ENCODE measurements at regions not wholly inside any gene's neighbourhood (a gene's known extent, or its start where the extent isn't known, plus 50 kb on each side); places are given as distances from the start of the nearest gene placed in this dataset.
A peak's percentile ranks its signal among the peaks of the same experiment; 100 is the strongest.
"Not testable (repeated sequence)": the region's sequence is repeated elsewhere in the genome, so short reads cannot be mapped to it uniquely, and the experiment has no call there.

DNA sequence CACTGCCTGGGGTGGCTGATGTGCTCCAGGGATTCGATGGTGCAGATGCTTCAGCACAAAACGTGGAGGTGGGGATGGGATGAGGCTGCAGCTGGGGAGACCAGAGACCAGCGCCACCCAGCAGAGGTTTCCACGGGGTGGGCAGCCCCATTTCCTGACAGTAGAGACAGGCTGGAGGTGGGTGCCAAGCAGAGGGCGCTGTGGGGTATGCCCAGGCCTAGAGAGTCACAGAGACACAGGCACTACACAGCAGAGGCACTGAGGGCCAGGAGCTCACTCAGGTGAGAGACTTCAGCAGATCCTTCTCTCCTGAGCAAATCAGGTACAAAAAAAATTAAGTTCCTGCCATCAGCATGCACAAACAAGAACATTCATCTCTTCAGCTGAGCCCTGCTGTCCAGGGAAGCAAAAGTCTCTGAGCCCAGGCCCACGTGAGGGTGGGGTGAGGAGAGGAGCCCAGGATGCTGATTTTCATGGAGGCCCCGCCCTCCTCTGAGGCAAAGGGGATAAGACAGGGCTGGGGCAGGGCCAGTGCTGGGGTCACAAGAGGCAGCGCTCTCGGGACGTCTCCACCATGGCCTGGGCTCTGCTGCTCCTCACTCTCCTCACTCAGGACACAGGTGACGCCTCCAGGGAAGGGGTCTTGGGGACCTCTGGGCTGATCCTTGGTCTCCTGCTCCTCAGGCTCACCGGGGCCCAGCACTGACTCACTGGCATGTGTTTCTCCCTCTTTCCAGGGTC, 53.1 kb downstream of the GGTLC2 start:
- DNase-seq, result no peak

DNA sequence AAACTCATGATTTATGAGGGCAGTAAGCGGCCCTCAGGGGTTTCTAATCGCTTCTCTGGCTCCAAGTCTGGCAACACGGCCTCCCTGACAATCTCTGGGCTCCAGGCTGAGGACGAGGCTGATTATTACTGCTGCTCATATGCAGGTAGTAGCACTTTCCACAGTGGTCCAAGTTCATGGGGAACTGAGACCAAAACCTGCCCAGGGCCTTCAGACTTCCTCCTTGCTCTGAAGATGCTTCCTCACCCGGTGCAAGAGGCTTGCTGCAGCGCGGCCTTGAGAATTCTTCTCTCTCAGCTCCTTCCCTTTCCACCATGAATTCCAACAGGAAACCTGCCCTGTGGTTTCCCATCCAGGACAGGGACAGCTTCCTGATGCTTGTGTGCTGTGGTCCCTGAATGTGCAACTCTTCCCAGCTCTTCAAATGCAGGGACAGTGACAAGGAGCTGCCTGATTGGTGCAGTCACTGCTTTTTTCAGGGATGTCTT, 53.9 kb downstream of the GGTLC2 start:
- no peak for DNase-seq

DNA sequence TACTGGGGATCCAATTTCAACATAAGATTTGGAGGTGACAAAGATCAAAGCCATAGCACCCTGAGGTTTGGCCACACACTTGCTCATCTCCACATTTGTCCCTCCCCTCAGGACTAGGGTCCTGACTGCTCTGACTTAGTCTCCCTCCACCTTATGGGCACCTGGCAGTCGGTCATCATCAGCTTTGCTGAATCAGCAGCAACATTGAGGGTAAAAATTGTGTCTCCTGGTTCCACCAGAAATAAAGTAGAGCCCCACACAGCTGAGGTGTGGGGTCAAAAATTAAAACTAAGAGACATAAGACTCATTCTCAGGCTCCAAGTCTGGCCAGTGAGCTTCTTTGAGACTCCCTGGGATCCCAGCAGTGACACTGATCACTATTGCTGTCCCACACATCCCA, 56.2 kb downstream of the GGTLC2 start:
- no peak for DNase-seq

DNA sequence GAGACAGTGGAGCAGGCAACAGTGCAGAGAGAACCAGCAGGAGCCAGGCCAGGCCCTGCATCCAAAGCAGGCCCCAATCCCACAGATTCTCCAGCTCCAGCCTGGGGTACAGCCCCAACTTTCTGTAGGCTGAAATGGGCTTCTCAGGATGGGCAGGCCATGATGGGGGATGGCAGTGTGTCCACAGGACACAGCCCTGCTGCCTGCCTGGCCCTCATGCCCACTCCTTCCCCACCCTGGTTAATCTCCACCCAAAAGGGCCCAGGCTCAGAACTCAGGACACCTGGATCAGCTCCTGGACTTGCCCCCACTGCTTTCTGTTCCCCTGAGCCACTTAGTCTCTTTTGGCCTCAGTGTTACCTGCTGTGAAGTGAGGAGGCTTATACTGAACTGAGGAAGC, 57.1 kb downstream of the GGTLC2 start:
- DNase-seq, result not testable (repeated sequence)

DNA sequence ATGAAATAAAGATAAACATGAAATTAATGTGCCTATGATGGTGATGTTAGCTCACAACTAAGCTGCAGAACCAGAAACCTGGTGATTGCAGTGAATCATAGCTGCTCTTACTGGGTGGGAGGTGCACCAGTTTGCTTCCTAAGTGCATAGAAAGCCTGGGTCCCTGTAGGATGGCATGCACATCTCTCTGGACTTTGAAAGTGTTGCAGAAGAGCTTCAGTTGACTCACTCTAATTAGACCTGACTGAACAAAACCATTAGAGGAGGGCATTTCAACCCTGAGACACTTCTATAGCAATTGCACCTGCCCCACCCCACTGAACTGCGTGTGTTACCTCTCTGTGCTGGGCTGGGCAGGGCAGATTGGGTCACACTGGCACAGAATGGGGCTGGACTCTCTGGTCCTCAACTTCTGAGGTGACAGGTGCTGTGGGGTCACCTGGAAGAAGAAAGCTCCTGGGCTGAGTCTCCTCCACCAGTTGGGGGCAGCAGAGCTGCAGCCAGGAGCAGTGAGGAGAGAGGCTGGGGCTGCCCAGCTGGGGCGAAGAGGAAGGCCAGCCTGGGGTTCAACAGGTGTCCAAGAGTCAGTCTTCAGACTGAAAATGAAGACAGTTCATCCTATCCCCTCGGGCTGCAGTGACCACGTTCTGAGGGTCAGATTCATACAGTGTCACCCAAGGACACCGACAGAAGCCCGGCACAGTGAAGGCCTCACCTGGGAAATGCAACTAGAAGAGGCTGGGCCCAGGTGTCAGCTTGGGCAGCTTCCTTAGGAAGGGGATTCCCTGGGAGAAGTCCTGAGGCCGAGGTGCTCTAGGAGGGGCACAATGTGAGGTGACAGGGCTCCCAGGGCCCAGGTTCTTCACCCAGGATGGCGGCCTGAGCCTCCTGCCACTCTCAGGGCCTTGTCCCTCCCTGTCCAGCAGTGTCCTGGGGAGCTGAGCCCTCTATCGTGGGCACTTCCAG, 58.1 kb downstream of the GGTLC2 start:
- DNase-seq, result no peak

DNA sequence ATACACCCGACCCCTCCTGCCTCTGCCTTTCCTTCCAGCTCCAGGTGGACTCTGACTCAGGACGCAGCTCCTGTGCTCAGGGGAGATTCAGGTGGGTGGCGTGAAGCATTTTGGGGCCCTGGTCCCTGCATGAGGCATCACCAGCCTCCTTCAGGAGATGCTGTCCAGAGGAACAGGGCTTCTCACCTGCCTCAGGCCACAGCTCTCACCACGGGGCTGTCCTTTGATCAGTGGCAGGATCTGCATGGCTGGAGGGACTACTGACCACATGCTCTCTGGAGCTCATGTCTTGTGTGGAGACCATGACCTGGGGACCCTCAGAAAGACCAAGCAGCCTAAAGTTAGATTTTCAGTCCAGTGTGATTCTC, 58.8 kb downstream of the GGTLC2 start:
- DNase-seq, result no peak

DNA sequence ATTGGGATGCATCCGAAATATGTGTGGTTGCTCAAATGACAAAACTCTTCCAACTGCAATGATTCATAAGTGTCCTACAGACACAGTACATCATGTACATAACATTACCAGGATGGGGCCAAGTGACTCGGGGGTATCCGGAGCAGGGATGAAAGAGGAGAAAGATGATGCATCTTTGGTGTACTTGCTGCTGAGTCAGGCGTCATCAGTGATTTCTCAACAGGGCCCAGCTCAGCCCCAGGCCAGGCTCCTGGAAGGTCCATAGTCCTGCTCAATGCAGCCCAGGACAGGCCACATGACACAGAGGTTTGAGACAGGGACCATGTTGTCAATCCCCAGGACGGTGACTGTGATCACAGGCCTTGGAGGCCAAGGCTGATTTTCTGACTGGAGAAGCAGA, 59.3 kb downstream of the GGTLC2 start:
- DNase-seq, result no peak

DNA sequence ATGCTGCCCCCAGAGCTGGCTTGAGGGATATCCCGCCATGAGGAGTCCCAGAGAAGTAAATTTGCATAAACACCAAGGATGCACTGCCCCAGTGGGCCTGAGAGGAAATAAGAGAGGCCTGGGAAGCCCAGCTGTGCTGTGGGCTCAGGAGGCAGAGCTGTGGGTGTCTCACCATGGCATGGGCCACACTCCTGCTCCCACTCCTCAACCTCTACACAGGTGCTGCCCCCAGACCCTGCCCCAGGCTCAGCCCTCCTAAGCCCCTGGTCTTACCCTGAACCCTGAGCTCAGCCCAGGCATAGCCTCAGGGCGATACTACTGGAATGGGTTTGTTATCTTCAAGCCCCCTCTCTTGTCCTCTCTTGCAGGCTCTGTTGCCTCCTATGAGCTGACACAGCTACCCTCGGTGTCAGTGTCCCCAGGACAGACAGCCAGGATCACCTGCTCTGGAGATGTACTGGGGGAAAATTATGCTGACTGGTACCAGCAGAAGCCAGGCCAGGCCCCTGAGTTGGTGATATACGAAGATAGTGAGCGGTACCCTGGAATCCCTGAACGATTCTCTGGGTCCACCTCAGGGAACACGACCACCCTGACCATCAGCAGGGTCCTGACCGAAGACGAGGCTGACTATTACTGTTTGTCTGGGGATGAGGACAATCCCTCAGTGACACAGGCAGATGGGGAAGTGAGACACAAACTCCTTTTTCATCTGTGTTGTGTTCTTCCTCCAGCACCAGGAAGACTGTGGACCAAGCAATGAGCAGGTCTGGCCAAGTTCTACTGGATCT, 59.9 kb downstream of the GGTLC2 start:
- no peak for DNase-seq

DNA sequence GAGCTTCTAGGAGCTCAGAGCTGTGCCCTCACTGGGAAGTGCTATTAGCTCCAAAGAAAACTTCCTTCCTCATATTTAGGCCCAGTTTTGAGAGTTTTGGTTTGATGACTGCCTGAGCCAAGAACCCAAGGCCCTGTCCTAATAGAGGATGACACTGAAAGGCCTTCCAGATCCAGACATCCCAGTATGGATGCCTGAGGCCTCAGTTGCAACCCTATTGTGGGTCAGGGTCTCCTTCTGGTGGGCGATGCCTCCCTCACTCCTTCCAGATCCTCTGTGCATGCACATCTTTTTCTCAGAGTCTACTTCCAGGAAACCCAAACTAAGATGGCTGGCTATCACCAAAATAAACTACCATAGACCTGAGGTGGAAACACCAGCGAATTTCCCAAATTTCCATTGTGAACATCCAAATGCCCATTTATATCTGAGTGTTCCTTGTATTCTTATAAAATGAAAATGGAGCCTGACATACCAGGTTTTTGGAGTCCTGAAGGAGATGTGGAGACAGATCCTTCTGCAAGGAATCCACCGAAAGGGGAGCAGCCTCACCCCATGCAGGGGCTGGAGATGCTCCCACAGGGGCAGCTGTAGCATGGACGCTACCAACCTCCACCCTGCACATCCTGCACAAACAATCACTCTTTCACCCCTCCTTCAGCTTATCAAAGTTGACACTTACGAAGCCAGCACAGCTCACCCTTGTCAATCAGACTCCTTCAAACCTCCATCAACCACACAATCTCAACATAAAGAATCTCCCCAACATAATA, 61.1 kb downstream of the GGTLC2 start:
- no peak for DNase-seq

DNA sequence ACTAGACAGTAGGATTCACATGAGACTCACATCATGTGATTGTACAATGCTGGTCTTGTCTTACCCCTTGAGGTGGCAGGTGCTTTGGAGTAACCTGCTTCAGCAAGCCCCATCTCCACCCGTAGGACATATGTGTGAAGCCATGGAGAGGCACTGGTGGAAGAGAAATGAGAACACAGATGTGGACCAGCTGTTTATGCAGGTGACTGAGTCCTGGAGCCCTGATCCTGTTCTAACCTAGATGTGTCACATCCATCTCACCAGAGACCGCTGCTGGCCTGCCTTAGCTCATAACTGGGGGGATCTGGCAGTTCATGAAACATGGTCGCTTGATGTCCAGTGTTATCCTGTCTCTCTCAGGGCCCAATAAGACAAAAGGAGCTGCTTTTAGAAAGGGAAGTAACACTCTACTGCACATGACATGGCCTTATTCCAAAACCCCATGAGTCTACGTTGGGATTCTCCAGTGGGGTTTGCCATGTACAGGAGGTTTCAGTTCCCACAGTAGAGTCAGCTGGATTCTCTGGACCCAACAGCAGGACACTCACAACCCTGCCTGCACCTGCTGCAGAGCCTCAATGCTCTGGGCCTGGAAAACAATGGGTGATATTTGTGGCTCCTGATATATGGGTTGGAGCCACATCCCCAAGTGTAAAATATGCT, 62.0 kb downstream of the GGTLC2 start:
- DNase-seq, result no peak

DNA sequence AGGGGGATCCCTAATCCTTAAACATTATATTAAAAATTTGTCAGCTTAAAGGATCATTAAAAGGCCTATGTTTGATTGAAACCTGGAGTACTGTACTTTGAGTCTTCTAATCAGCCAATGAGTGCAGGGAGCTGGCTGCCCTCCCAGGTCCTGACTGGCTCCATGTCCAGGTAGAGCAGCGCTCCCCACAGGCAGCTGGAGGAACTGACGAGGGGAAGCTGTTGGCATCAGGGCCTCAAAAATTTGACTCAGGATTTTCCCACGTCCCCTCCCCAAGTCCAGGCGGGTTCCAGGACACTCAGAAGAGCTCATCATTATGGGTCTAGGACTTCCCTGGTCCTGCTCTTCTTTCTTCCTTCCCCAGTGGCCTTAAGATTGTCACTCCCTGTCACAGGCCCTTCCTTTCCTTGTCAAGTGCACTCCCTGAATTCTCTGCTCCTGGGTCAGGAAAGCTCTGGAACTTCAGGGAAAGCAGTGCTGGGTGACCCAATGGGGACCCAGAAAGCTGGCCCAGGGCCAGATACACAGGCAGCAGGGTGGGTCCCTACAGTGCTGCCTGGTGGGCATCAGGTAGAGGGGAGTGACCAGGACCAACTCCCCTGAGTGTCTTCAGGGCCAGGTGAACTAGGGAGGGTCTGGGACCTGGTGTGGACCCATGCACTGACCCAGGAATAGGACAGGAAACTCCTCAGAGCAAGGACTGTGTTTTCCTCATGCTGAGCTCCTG, 65.5 kb downstream of the GGTLC2 start:
- peak in 1 of 2 experiments; percentile 20 for DNase-seq

DNA sequence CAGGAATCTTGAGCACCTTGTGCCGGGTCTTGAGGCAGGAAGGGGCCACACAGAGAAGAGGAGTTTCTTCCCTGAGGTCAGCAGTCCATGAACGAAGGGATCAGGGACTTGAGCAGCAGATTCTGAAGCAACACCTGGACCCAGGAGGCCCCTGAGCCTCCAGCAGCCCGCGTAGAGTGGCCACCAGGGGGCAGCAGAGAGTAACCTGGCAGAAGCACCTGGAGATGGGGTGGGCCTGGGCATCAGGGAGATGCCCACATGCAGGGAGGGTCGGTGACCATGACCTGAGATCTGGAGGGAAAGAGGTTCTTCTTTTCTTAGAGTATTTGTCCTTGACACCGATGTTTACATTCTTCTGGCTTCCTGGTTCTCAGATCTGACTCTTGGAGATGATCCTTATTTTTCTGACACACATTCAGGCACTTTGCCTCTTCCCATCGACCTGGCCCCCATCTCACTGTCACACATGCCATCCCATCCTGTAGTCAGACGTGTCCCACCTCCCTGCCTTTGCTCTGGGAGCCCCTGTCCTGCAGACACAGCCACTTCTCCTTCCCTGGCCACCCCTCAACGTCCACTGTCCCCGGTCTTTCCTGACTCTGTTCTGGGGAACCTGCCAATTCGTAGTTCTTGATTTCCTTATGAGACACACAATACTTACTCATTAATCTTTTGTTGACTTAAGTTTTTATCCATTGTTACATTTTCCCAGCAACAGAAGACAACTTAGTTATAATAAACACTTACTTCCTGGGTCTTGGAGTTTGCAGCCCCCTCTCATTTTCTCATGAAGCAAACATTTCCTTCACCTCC, 66.5 kb downstream of the GGTLC2 start:
- peak; percentile 81 for DNase-seq

DNA sequence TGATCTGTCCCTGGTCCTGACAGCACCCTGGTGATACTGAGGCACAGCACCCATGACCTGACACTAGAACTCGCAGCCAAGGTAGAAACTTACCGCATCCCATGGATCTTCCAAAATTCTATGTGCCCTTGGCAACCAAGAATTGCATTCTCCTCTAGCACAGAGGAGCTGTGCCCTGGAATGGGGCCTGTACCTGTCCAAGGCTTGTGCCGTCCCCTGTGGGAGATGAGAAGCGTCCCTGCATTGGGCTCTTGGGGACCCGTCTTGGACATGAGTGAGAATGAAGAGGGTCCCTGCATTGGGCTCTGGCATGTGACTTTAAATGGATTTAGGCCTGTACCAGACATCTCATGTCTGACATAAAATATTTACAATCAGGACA, 67.1 kb downstream of the GGTLC2 start:
- DNase-seq, result no peak

DNA sequence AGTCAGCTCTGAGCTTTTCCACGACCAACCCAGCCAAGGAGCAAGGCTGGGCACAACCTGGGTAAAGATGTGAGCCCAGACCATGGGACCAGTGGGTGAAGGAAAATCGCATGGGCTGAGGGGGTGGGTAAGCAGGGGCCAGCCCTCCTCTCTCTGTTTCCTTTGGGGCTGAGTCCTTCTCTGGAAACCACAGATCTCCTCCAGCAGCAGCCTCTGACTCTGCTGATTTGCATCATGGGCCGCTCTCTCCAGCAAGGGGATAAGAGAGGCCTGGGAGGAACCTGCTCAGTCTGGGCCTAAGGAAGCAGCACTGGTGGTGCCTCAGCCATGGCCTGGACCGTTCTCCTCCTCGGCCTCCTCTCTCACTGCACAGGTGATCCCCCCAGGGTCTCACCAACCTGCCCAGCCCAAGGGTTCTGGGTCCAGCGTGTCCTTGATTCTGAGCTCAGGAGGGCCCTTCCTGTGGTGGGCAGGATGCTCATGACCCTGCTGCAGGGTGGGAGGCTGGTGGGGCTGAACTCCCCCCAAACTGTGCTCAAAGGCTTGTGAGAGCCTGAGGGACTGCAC, 67.8 kb downstream of the GGTLC2 start:
- DNase-seq, result no peak

DNA sequence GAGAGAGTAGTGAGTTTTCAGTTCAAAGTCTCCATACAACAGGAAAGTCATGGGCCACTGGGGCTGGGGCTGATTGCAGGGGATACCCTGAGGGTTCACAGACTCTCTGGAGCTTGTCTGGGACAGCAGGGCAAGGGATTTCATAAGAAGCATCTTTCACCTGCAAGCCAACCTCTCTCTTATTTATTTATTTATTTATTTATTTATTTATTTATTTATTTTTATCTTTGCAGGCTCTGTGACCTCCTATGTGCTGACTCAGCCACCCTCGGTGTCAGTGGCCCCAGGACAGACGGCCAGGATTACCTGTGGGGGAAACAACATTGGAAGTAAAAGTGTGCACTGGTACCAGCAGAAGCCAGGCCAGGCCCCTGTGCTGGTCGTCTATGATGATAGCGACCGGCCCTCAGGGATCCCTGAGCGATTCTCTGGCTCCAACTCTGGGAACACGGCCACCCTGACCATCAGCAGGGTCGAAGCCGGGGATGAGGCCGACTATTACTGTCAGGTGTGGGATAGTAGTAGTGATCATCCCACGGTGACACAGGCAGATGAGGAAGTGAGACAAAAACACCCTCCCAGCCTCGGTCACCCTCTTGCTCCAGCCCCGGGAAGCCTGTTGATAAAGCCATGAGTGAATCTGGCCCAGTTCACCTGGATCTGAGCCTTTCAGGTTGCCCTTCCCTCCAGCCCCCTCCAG, 68.4 kb downstream of the GGTLC2 start:
- no peak for DNase-seq

DNA sequence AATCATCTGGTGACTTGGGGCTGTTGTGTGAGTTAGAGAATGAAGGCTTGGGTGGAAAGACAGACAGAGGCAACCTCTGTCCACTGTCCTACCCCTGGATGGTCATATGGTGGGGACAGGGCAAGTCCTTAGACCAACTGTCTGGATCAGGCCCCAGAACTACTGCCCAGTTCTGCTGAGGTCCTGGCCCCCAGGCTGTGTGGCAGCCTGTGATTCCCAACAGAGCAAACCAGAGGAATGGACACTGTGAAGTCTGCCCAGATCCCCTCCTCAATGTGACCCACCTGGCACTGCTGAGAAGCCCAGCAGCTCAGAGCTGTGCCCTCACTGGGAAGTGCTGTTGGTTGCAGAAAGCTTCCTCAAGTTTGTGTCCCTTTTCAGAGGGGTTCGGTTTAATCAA, 69.0 kb downstream of the GGTLC2 start:
- DNase-seq, result no peak

DNA sequence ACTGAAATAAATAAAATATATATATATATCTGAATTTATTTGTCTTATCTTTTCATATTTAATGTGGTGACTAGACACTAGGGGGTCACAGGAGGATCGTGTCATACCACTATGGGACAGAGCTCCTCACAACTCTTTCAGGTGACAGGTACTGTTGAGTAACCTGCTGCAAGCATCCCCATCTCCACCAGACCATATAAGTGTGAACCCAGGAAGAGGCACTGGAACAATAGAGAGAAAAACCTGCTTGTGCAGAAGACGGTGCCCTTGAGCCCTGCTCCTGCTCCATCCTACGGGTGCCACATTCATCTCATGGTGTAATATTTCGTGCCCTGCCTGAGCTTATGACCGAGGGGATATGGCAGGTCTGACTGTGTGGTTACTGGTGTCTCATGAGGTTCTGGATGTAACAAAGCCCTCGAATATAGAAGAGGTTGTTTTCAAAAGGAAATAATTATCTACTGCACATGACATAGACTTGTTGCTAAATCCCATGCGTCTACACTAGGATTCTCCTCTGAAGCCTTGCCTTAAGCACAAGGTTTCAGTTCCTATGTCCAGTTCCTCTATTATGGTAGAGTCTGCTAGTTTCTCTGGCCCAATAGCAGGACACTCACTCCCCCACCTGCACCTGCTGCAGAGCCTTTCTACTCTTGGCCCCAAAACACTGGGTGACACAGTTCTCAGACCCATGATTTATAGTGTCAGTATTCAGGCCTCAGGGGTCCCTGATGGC, 70.4 kb downstream of the GGTLC2 start:
- DNase-seq, result no peak

DNA sequence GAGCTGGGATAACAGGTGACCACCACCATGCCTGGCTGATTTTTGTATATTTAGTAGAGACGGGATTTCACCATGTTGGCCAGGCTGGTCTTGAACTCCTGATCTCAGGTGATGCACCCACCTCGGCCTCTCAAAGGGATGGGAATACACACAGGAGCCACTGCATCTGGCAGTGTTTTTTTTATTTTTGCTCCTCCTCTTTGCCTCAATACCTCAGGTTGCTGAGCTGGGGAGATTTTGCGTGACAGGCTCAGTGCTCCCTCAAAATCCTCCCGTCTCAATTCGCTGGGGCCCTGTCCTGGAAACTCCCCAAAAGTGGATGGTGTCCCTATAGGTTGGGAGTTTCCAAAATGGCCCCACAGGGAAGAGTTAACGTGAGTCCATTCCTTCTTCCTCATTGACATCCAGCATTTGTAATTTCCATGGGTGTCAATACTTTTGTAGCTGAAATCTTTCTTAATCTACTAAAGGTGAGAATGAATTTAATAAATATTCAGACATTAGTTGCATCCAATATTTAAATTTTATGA, 71.8 kb downstream of the GGTLC2 start:
- no peak for DNase-seq

Measured in activated CD4-positive, alpha-beta T cell treated with anti-CD3 and anti-CD28 coated beads, Interleukin-2, amount 50 U/mL, for 48 hours (primary cell).